Skeletal muscle tissue (tissue), 3 donors: ENCODE measurements at regions not wholly inside any gene's neighbourhood (a gene's known extent, or its start where the extent isn't known, plus 50 kb on each side); places are given as distances from the start of the nearest gene placed in this dataset.

Experiments
- H3K27ac ChIP-seq: one replicate; pipeline ENCODE4 v1.7.0; 2013; ENCODE audit warnings: mild to moderate bottlenecking, low read depth, low read length, inconsistent platforms
- H3K27me3 ChIP-seq, 3 donors: one replicate each; pipeline ENCODE4 v1.7.0; 2013; ENCODE audit warnings: low read length in 3 of 3; ENCODE audit not compliant: control insufficient read depth in 3 of 3, insufficient read depth in 3 of 3
- H3K36me3 ChIP-seq, 3 donors: one replicate each; pipeline ENCODE4 v1.7.0; 2013; ENCODE audit warnings: low read length in 3 of 3; ENCODE audit not compliant: control insufficient read depth in 3 of 3, insufficient read depth in 3 of 3
- H3K4me1 ChIP-seq, 3 donors: one replicate each; pipeline ENCODE4 v1.7.0; 2013; ENCODE audit warnings: low read length in 3 of 3, mild to moderate bottlenecking in 3 of 3; ENCODE audit not compliant: control insufficient read depth in 3 of 3, insufficient read depth in 3 of 3
- H3K4me3 ChIP-seq, 3 donors: one replicate each; pipeline ENCODE4 v1.7.0; 2013; ENCODE audit warnings: low read length in 3 of 3
- H3K9ac ChIP-seq, 3 donors: one replicate each; pipeline ENCODE4 v1.7.0; 2013; ENCODE audit warnings: low read length in 3 of 3, mild to moderate bottlenecking in 3 of 3, moderate library complexity in 2 of 3, low read depth in 1 of 3
- H3K9me3 ChIP-seq, 3 donors: one replicate each; pipeline ENCODE4 v1.7.0; 2013; ENCODE audit warnings: low read length in 3 of 3; ENCODE audit not compliant: control insufficient read depth in 3 of 3
- donor health status: Osteomylitis.

DNA sequence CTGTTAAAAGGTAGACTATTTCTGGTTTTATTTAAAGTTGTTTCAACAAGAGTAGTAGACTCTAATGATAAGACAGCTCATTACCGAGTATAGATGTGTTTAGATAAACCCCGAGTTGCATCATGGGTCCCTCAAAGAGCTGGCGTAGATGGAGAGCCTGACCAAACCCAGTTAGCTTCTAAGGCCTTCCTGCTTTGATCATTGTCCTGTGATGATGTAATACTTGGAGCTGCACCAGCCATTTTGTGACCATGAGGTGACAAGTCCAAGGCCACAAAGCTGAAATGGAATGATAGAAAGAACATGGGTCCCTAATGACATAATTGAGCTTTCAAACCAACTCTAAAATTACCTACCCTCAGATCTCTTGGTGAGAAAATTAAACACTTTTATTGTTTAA is 66.6 kb upstream of the TAB3 start:
- Histone ChIP-seq H3K9ac (no peak overlapping the region), H3K27me3 (no peaks in the 10 kb centered on the region), H3K4me1 (no peaks in the 10 kb centered on the region), H3K36me3 (no peaks in the 10 kb centered on the region), H3K27ac (no peak overlapping the region), H3K4me3 (no peak overlapping the region), H3K9me3 (no peaks in the 10 kb centered on the region)

DNA sequence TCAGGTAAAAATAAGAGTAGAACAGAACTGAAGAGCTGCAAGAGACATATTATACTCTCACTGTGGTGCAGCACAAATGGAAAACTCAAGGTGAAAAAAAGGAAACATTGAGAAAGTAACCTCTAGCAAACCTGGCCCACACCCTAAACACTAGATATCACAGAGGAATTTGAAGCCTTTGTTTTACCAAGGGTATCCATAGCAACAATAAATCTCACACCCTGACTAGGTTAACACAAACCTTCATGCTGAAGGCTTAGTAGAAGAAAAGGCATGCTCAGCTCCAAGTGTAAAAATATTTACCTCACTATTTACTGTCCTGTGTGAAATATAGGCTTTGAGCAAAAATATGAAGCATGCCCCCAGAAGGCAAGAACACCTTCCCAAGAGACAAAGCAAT is 61.9 kb upstream of the TAB3 start:
- Histone ChIP-seq H3K27ac (no peak overlapping the region), H3K9me3 (no peaks in the 10 kb centered on the region), H3K4me1 (no peaks in the 10 kb centered on the region), H3K36me3 (no peaks in the 10 kb centered on the region), H3K27me3 (no peaks in the 10 kb centered on the region), H3K4me3 (no peak overlapping the region), H3K9ac (no peak overlapping the region)

DNA sequence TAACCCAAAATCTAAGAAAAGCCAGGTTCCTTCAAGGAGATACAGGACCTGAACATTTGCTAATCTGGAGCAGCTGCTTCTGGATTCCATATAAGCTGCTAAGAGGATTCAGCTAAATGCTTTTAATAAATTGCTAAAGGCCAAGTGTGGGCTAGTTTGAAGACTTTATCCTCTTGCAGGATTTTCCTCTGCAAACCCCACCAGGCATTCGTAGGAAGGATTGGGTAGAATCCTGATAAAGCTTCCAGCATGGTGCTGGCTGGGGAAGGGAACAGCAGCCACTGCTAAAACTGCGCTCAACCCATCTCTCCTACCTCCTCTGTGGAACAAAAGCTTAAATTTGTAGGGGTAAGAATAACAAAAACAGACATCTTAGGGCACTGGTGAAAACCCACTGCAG is 61.3 kb upstream of the TAB3 start:
- no peaks in the 10 kb centered on the region for H3K27me3 ChIP-seq
- H3K4me3 ChIP-seq = no peak overlapping the region
- H3K27ac ChIP-seq = no peak overlapping the region
- H3K36me3 ChIP-seq = no peaks in the 10 kb centered on the region
- H3K9me3 ChIP-seq = no peaks in the 10 kb centered on the region
- no peaks in the 10 kb centered on the region for H3K4me1 ChIP-seq
- H3K9ac ChIP-seq = no peak overlapping the region

DNA sequence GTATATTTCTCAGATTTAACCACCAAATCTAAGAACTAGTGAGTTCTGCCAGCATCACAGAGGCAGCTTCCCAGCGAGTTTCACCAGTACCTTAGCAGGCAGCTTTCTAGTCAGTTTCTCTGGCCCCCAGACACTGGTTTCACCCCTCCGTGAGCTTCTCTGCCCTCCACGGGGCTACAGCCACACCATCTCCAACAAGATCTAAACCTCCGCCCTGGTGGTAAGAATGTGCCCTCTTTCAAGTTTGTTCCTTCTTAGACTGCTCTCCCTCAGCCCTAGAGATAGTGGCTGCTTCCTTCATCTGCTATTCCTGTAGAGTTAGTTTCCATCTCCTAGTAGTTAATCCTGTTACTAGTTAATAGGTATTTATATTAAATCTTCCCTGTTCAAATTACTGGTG is 60.5 kb upstream of the TAB3 start:
- Histone ChIP-seq H3K36me3 (no peaks in the 10 kb centered on the region), H3K27ac (no peak overlapping the region), H3K9ac (no peak overlapping the region)

DNA sequence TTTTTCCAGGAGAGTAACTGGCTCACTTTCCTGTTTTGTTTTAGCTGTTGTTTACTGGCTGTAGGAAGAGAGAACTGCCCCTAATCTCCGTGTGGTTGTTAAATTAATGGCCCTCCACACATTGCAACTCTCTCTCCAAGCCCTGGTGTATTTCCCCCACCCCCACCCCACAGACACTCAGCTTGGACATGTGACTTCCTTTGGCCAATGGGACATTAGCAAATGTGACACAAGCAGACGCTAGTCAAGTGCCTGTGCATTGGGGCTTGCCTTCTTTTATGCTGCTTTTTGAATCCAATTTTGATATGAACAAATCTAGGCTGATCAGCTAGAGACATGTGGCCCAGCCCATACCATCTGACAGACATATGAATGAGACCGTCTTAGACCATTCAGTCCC is 59.6 kb upstream of the TAB3 start:
- no peaks in the 10 kb centered on the region for H3K9me3 ChIP-seq
- no peaks in the 10 kb centered on the region for H3K27me3 ChIP-seq
- no peak overlapping the region for H3K9ac ChIP-seq
- H3K4me1 ChIP-seq = no peaks in the 10 kb centered on the region
- no peak overlapping the region for H3K27ac ChIP-seq
- H3K36me3 ChIP-seq = no peaks in the 10 kb centered on the region
- H3K4me3 ChIP-seq = no peak overlapping the region

More for the DNA sequence above, 60.5 kb upstream of the TAB3 start:
- H3K9me3 ChIP-seq = no peaks in the 10 kb centered on the region
- no peaks in the 10 kb centered on the region for H3K4me1 ChIP-seq
- H3K27me3 ChIP-seq = no peaks in the 10 kb centered on the region
- no peak overlapping the region for H3K4me3 ChIP-seq

DNA sequence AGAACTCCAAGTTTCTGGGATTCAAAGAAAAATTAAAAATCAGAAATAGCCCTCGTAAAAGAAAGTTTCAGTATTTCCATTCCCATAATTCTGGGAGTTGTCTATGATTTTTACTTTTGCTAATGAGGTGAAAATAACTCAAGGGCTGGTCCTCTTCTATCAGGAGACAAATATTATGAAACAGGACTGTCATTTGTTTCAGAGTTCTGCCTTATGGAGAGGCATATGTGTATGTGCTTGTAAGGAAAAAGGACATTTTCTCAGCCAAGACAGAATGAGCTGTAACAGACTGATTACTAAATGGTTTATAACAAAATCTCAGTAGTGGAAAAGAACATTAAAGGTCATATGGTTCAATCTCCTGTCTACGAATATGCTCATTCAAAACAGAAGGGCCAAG is 59.0 kb upstream of the TAB3 start:
- Histone ChIP-seq H3K9me3 (no peaks in the 10 kb centered on the region), H3K9ac (no peak overlapping the region), H3K4me1 (no peaks in the 10 kb centered on the region), H3K27ac (no peak overlapping the region), H3K36me3 (no peaks in the 10 kb centered on the region), H3K27me3 (no peaks in the 10 kb centered on the region), H3K4me3 (no peak overlapping the region)

DNA sequence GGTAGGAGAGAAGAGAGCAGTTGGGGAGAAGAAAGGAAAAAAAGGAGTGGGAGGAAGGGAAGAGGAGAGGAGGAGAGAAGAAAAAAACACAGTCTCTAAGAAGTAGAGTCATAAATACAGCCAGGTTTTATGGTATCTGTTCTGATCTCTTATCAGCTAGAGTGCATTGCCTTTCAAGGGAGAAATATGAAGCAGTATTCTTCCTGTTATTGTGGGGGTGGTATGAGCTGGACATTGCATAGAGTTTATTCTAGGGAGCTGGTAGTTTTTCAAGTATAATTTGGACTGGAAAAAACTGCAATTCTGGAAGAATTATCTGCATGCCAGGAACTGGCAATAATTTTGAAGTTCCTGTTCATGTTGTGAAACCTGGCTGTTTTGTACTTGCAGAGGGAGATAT is 54.9 kb upstream of the TAB3 start:
- Histone ChIP-seq H3K9ac (no peak overlapping the region), H3K27ac (no peak overlapping the region), H3K4me3 (no peak overlapping the region), H3K27me3 (no peaks in the 10 kb centered on the region), H3K4me1 (no peaks in the 10 kb centered on the region), H3K36me3 (no peaks in the 10 kb centered on the region), H3K9me3 (no peaks in the 10 kb centered on the region)

DNA sequence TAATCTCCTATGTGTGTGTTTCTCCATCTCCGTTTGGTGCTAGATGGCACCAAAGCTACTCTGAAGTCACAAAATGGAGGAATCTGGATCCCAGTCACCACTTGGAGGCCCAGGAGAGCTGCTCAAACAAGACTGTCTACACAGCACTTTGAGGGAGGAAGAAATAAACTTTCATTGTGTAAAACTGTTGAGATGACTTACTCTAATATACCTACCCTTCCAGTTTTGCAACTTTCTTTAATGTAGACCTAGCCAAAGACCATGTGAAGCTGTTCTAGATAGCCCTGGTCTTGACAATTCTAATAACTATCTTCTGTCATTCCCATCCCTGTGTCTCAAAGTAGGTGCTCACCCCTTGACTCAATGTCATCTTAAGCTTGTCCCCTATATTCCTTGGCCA is 52.8 kb upstream of the TAB3 start:
- no peaks in the 10 kb centered on the region for H3K4me1 ChIP-seq
- no peak overlapping the region for H3K9ac ChIP-seq
- H3K36me3 ChIP-seq = no peaks in the 10 kb centered on the region
- no peak overlapping the region for H3K4me3 ChIP-seq
- no peaks in the 10 kb centered on the region for H3K9me3 ChIP-seq
- H3K27me3 ChIP-seq = no peaks in the 10 kb centered on the region
- H3K27ac ChIP-seq = no peak overlapping the region

DNA sequence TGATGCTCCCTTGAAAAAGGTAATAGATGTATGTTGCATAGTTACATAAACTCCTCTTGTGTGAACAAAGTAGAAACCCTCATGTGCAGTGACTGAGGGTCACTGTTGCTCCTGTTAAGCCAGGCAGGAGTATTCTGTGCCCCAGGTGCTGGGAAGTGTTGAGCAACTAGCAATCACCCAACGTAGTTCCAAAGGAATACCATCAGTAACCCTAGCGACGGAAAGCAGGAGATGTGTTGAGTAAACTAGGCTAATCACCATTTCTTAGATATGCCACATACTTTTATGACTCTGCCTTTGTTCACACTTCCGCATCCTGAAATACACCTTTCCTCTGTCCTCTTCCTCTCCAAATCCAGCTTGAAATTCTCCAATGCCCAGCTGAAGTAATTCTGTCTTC is 50.9 kb upstream of the TAB3 start:
- Histone ChIP-seq H3K27ac (no peak overlapping the region), H3K9ac (no peak overlapping the region), H3K4me3 (no peak overlapping the region), H3K27me3 (no peaks in the 10 kb centered on the region), H3K4me1 (no peaks in the 10 kb centered on the region), H3K9me3 (no peaks in the 10 kb centered on the region), H3K36me3 (no peaks in the 10 kb centered on the region)
